ENCODE measurements at regions not wholly inside any gene's neighbourhood (a gene's known extent, or its start where the extent isn't known, plus 50 kb on each side); places are given as distances from the start of the nearest gene placed in this dataset.
"Not testable (repeated sequence)": the region's sequence is repeated elsewhere in the genome, so short reads cannot be mapped to it uniquely, and the experiment has no call there.

DNA sequence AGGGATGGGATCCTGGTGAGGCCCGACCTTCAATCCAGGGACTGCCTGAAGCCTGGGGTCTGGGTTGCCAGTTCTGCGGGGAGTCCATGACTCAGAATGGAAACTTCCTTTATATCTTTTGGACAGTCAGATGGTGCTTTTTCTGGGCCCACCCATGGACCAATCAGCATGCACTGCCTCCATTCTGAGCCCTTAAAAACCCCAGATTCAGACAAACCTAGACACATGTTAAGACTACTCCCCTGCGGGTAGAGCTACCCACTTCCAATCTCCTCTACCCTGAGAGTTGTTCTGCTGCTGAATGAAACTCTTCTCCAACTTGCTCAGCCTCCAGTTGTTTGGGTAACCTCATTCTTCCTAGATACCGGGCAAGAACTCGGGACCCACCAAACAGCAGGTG, 1315.2 kb upstream of the MIR17HG start:
- TF ChIP-seq, protein P1, sequence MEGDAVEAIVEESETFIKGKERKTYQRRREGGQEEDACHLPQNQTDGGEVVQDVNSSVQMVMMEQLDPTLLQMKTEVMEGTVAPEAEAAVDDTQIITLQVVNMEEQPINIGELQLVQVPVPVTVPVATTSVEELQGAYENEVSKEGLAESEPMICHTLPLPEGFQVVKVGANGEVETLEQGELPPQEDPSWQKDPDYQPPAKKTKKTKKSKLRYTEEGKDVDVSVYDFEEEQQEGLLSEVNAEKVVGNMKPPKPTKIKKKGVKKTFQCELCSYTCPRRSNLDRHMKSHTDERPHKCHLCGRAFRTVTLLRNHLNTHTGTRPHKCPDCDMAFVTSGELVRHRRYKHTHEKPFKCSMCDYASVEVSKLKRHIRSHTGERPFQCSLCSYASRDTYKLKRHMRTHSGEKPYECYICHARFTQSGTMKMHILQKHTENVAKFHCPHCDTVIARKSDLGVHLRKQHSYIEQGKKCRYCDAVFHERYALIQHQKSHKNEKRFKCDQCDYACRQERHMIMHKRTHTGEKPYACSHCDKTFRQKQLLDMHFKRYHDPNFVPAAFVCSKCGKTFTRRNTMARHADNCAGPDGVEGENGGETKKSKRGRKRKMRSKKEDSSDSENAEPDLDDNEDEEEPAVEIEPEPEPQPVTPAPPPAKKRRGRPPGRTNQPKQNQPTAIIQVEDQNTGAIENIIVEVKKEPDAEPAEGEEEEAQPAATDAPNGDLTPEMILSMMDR (IDR thresholded peaks at IDR 0.05; ENCODE audit: low read depth, low read length), result no peak
- no peak for DNase-seq (ENCODE audit: extremely low read depth, low read depth)

- TF ChIP-seq, protein P1 (IDR thresholded peaks at IDR 0.05; ENCODE audit: low read depth, low read length), result no peak
- DNase-seq (ENCODE audit: extremely low read depth, low read depth), result no peak
These were observed 1314.5 kb upstream of the MIR17HG start for GRCh38 chr13:90032841-90033493.

- DNase-seq (ENCODE audit: extremely low read depth, low read depth), result no peak
These were observed 1308.0 kb upstream of the MIR17HG start for GRCh38 chr13:90039516-90039915.

GRCh38 chr13:90047600-90047999, 1299.9 kb upstream of the MIR17HG start:
- DNase-seq (ENCODE audit: extremely low read depth, low read depth), result no peak
- TF ChIP-seq, protein P1 (IDR thresholded peaks at IDR 0.05; ENCODE audit: low read depth, low read length), result no peak

More at GRCh38 chr13:90039516-90039915, 1308.0 kb upstream of the MIR17HG start:
- TF ChIP-seq, protein P1 (IDR thresholded peaks at IDR 0.05; ENCODE audit: low read depth, low read length), result no peak

DNA sequence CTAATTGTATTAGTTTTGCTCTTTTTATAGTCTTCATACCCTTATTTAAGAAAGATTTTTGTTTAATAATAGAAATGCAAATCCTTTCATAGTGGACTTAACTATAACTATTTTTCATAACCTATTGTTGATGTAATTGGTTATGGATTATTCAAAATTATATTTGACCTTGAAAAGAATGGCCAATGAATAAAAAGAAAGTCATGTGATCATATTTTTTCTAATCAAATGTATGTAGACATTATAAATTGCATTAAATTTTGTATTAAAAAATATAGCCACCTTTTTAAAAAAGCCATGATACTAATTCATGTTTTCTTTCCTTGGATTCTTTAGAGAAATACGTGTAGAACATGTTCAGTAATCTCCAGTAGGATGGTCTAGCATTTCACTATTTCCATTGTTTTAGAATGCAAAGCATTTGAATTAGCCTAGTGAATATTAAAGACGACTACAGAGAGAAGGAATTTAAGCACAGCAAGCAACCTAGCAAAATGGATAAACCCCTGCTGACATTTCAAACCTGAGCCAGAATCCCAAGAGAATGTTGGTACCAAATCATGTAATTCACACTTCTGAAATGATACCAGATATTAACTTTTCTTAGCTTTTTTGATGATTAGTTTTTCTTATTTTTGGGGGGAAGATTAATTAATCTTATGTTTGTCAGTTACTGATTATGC, 1297.4 kb upstream of the MIR17HG start:
- no peak for DNase-seq (ENCODE audit: extremely low read depth, low read depth)
- TF ChIP-seq, protein P1 (IDR thresholded peaks at IDR 0.05; ENCODE audit: low read depth, low read length), result no peak

- no peak for DNase-seq (ENCODE audit: extremely low read depth, low read depth)
- TF ChIP-seq, protein P1 (IDR thresholded peaks at IDR 0.05; ENCODE audit: low read depth, low read length), result no peak
These were observed 1292.4 kb upstream of the MIR17HG start for GRCh38 chr13:90055121-90055520.

DNA sequence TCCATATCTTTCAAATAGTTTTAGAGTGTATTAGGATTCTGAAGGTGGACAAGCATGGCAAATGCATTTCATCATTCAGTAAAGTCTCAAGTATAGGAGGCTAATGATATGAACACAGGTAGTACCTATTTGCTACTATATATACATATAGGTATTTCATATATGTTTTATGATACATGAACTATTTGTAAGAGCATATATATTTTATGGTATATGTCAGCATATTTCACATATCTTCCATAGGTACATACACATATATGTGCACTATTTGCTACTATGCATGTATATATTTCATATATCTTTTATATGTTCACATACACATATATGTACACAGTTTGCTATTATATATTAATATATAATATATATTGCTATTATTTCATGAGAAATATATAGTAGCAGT, 1291.7 kb upstream of the MIR17HG start:
- TF ChIP-seq, protein P1 (IDR thresholded peaks at IDR 0.05; ENCODE audit: low read depth, low read length), result no peak
- DNase-seq (ENCODE audit: extremely low read depth, low read depth), result no peak

DNA sequence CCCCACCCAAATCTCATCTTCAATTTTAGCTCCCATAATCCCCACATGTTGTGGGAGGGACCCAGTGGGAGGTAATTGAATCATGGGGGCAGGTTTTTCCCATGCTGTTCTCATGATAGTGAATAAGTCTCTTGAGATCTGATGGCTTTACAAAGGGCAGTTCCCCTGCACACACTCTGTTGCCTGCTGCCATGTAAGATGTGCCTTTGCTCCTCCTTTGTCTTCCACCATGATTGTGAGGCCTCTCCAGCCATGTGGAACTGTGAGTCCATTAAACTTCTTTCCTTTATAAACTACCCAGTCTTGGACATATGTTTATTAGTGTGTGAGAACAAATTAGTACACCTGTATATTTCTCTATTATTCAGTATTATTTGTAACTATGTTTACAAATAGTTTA, 1283.3 kb upstream of the MIR17HG start:
- not testable (repeated sequence) for DNase-seq (ENCODE audit: extremely low read depth, low read depth)

All from AG09319 (cell line).